CD14-positive monocyte (primary cell): ENCODE measurements at regions not wholly inside any gene's neighbourhood (a gene's known extent, or its start where the extent isn't known, plus 50 kb on each side); places are given as distances from the start of the nearest gene placed in this dataset.

ENCODE experiments used
- DNase-seq, 3 donors: peaks; one replicate each; pipeline ENCODE4 v3.0.0-alpha.2; 2011 to 2022
- H2AFZ ChIP-seq: 2 replicates; pipeline ENCODE4 v1.6.0; 2012; ENCODE audit warnings: mild to moderate bottlenecking, low read depth, low read length, inconsistent platforms; ENCODE audit not compliant: insufficient read depth, poor library complexity, severe bottlenecking
- H3K27ac ChIP-seq, 2 donors: 1 replicate in 1 of 2; 2 replicates in 1 of 2; pipeline ENCODE4 v1.5.1; 2012 to 2013; ENCODE audit warnings: low read length in 2 of 2, control low read depth in 1 of 2, inconsistent platforms in 1 of 2, low read depth in 1 of 2, mild to moderate bottlenecking in 1 of 2
- H3K27me3 ChIP-seq, 2 donors: one replicate each; pipeline versions ENCODE4 v1.6.0 to v1.6.1; 2011 to 2013; ENCODE audit warnings: low read length in 2 of 2; ENCODE audit not compliant: control insufficient read depth in 2 of 2, insufficient read depth in 2 of 2
- H3K36me3 ChIP-seq, 2 donors: replicated peaks in 1 of 2; 1 replicate in 1 of 2; 2 replicates in 1 of 2; pipeline versions ENCODE4 v1.5.1 to v1.6.1; 2012 to 2013; ENCODE audit warnings: low read length in 2 of 2, control low read depth in 1 of 2, inconsistent platforms in 1 of 2, mild to moderate bottlenecking in 1 of 2; ENCODE audit not compliant: insufficient read depth in 2 of 2, control insufficient read depth in 1 of 2
- H3K4me1 ChIP-seq, 2 donors: 1 replicate in 1 of 2; 2 replicates in 1 of 2; pipeline versions ENCODE4 v1.5.1 to v1.6.1; 2012 to 2013; ENCODE audit warnings: low read length in 2 of 2, control low read depth in 1 of 2, inconsistent platforms in 1 of 2, mild to moderate bottlenecking in 1 of 2, moderate library complexity in 1 of 2; ENCODE audit not compliant: insufficient read depth in 2 of 2, control insufficient read depth in 1 of 2
- H3K4me2 ChIP-seq: replicated peaks from 2 replicates; pipeline ENCODE3; 2012; ENCODE audit warnings: low read length, moderate library complexity, mild to moderate bottlenecking; ENCODE audit not compliant: poor library complexity, severe bottlenecking; ENCODE audit errors: extremely low read depth
- H3K4me3 ChIP-seq, 3 experiments: fragments of 200-600 bp in 1 of 3; sonication (generic) in 1 of 3; replicated peaks in 1 of 3; 1 replicate in 2 of 3; 2 replicates in 1 of 3; pipeline ENCODE4 v1.5.1; 2011 to 2013; ENCODE audit warnings: low read length in 3 of 3, mild to moderate bottlenecking in 3 of 3, control low read depth in 2 of 3, low read depth in 2 of 3, inconsistent platforms in 1 of 3, moderate library complexity in 1 of 3
- H3K79me2 ChIP-seq: 2 replicates; pipeline ENCODE4 v1.6.0; 2012; ENCODE audit warnings: mild to moderate bottlenecking, control low read depth, inconsistent platforms, low read length, moderate library complexity; ENCODE audit not compliant: insufficient read depth
- H3K9ac ChIP-seq: 2 replicates; pipeline ENCODE4 v1.6.0; 2017; ENCODE audit warnings: low read length, mild to moderate bottlenecking; ENCODE audit not compliant: insufficient read depth, poor library complexity, severe bottlenecking
- H3K9me3 ChIP-seq, 2 donors: replicated peaks in 1 of 2; 1 replicate in 1 of 2; 2 replicates in 1 of 2; pipeline versions ENCODE4 v1.5.1 to v1.6.1; 2012 to 2013; ENCODE audit warnings: low read length in 2 of 2, control low read depth in 1 of 2; ENCODE audit not compliant: control insufficient read depth in 1 of 2, insufficient read depth in 1 of 2
- H4K20me1 ChIP-seq: 2 replicates; pipeline ENCODE4 v1.6.0; 2012; ENCODE audit warnings: mild to moderate bottlenecking, low read length, control low read depth, moderate library complexity; ENCODE audit not compliant: insufficient read depth
- H3K27ac Mint-ChIP-seq, 7 donors: one replicate each; pipeline ENCODE4 v1.8.0; 2020; ENCODE audit warnings: mild to moderate bottlenecking in 7 of 7, mixed read lengths in 7 of 7, moderate library complexity in 6 of 7, inconsistent platforms in 2 of 7
- H3K27me3 Mint-ChIP-seq, 3 donors: one replicate each; pipeline ENCODE4 v1.8.0; 2021 to 2022; ENCODE audit warnings: low read depth in 3 of 3, mild to moderate bottlenecking in 3 of 3, mixed read lengths in 3 of 3, moderate library complexity in 3 of 3, inconsistent platforms in 1 of 3
- H3K36me3 Mint-ChIP-seq, 2 donors: one replicate each; pipeline ENCODE4 v1.8.0; 2020; ENCODE audit warnings: mixed read lengths in 2 of 2, inconsistent platforms in 1 of 2, mild to moderate bottlenecking in 1 of 2
- H3K4me1 Mint-ChIP-seq: one replicate; pipeline ENCODE4 v1.8.0; 2020; ENCODE audit warnings: mild to moderate bottlenecking, mixed read lengths
- H3K4me3 Mint-ChIP-seq, 2 donors: one replicate each; pipeline ENCODE4 v1.8.0; 2020; ENCODE audit warnings: mild to moderate bottlenecking in 2 of 2, mixed read lengths in 2 of 2, moderate library complexity in 1 of 2
- H3K9me3 Mint-ChIP-seq, 7 donors: one replicate each; pipeline ENCODE4 v1.8.0; 2020 to 2022; ENCODE audit warnings: mixed read lengths in 7 of 7, mild to moderate bottlenecking in 6 of 7, moderate library complexity in 6 of 7, inconsistent platforms in 2 of 7
- WGBS: methylation state at CpG from one replicate; pipeline ENCODE4 v1.1.5; 2013; ENCODE audit warnings: missing lambda C conversion rate; ENCODE audit not compliant: insufficient coverage; 5-methylcytosine and 5-hydroxymethylcytosine counted together
- intact Hi-C, 2 donors: fragments of 100-400 bp; cut with micrococcal nuclease; formaldehyde crosslinking; loops; one replicate each; pipeline versions ENCODE4 v1.15.0 to v1.15.1; 2023
- TF ChIP-seq, protein P1 (sequence below): fragments of 200-600 bp; IDR thresholded peaks from one replicate; pipeline ENCODE4 v1.8.0; 2022; ENCODE audit warnings: antibody characterized with exemption, mild to moderate bottlenecking

- Histone ChIP-seq H3K27ac (no peak overlapping the region), H3K79me2 (no peaks in the 10 kb centered on the region), H3K9ac (no peak overlapping the region), H3K36me3 (no peaks in the 10 kb centered on the region), H3K4me3 (no peak overlapping the region), H2AFZ (no peak overlapping the region), H3K4me2 (no peak overlapping the region), H3K27me3 (no peaks in the 10 kb centered on the region), H3K9me3 (no peaks in the 10 kb centered on the region), H4K20me1 (no peaks in the 10 kb centered on the region), H3K4me1 (no peaks in the 10 kb centered on the region)
- Mint-ChIP-seq H3K27ac (no peak overlapping the region), H3K9me3 (peaks cover 0 to 5% (median 2%) of the 10 kb centered on the region in 7 donors), H3K27me3 (no peaks in the 10 kb centered on the region), H3K36me3 (no peaks in the 10 kb centered on the region), H3K4me1 (no peaks in the 10 kb centered on the region), H3K4me3 (no peak overlapping the region)
- TF ChIP-seq, protein P1, sequence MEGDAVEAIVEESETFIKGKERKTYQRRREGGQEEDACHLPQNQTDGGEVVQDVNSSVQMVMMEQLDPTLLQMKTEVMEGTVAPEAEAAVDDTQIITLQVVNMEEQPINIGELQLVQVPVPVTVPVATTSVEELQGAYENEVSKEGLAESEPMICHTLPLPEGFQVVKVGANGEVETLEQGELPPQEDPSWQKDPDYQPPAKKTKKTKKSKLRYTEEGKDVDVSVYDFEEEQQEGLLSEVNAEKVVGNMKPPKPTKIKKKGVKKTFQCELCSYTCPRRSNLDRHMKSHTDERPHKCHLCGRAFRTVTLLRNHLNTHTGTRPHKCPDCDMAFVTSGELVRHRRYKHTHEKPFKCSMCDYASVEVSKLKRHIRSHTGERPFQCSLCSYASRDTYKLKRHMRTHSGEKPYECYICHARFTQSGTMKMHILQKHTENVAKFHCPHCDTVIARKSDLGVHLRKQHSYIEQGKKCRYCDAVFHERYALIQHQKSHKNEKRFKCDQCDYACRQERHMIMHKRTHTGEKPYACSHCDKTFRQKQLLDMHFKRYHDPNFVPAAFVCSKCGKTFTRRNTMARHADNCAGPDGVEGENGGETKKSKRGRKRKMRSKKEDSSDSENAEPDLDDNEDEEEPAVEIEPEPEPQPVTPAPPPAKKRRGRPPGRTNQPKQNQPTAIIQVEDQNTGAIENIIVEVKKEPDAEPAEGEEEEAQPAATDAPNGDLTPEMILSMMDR, result no peak
- no peak for DNase-seq
- intact Hi-C loops, result no loop called here
- no CpG with 5 or more reads among the region's 5 CpGs for WGBS
These were observed 1027.9 kb upstream of the ADGRB3 start for GRCh38 chr6:67606906-67607828.

GRCh38 chr6:67594366-67594765 is 1040.7 kb upstream of the ADGRB3 start:
- H3K4me3 Mint-ChIP-seq, result no peak overlapping the region
- Histone ChIP-seq H3K4me3 (no peak overlapping the region), H3K79me2 (no peaks in the 10 kb centered on the region), H3K4me2 (no peak overlapping the region), H3K27me3 (no peaks in the 10 kb centered on the region), H3K9ac (no peak overlapping the region), H3K4me1 (no peaks in the 10 kb centered on the region), H3K27ac (no peak overlapping the region), H2AFZ (no peak overlapping the region), H3K9me3 (peaks cover 2 to 3% of the 10 kb centered on the region in 2 donors), H3K36me3 (no peaks in the 10 kb centered on the region), H4K20me1 (no peaks in the 10 kb centered on the region)
- no peak for DNase-seq
- no peak overlapping the region for H3K27ac Mint-ChIP-seq
- H3K27me3 Mint-ChIP-seq, result no peaks in the 10 kb centered on the region
- no peaks in the 10 kb centered on the region for H3K36me3 Mint-ChIP-seq
- TF ChIP-seq, protein P1, result no peak
- intact Hi-C loops, result no loop called here
- peaks cover 0 to 7% (median 0%) of the 10 kb centered on the region in 7 donors for H3K9me3 Mint-ChIP-seq
- no peaks in the 10 kb centered on the region for H3K4me1 Mint-ChIP-seq
- no CpG with 5 or more reads among the region's 1 CpG for WGBS
